ENCODE measurements at regions not wholly inside any gene's neighbourhood (a gene's known extent, or its start where the extent isn't known, plus 50 kb on each side); places are given as distances from the start of the nearest gene placed in this dataset.

- H3K36me3 Mint-ChIP-seq: no peaks in the 10 kb centered on the region
- H3K4me3 Mint-ChIP-seq: no peak overlapping the region
- no peak overlapping the region for H3K27ac Mint-ChIP-seq
- no peaks in the 10 kb centered on the region for H3K4me1 Mint-ChIP-seq
- H3K9me3 Mint-ChIP-seq: no peaks in the 10 kb centered on the region
- H3K27me3 Mint-ChIP-seq: peaks cover 15% of the 10 kb centered on the region
- no peak for DNase-seq
Observed at GRCh38 chr15:96270581-96271172, 59.8 kb upstream of the NR2F2 start.

DNA sequence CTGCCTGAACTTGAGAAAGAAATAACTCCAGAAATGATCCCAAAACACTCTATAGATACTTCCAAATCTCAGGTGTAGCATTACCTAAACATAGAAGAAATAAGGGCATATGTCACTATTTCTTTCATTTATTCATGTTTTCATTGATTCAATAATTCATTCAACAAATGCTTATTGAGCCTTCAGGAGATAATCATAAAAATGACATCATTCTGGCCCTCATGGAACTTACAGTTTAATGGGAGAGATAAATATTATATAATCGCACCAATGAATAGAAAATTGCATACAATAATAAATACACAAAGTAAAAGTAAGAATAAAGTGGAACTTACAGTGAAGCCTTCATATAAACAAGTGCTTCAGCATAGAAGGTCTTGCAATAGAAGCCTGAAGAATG is 58.1 kb upstream of the NR2F2 start:
- no peak for DNase-seq
- Mint-ChIP-seq H3K4me1 (no peaks in the 10 kb centered on the region), H3K36me3 (no peaks in the 10 kb centered on the region), H3K27me3 (peaks cover 16% of the 10 kb centered on the region), H3K27ac (no peak overlapping the region), H3K4me3 (no peak overlapping the region), H3K9me3 (no peaks in the 10 kb centered on the region)

GRCh38 chr15:96273317-96274086 is 57.0 kb upstream of the NR2F2 start:
- DNase-seq: peak; percentile 15
- Mint-ChIP-seq H3K9me3 (no peaks in the 10 kb centered on the region), H3K27ac (no peak overlapping the region), H3K36me3 (no peaks in the 10 kb centered on the region), H3K4me3 (no peak overlapping the region), H3K27me3 (peaks cover 16% of the 10 kb centered on the region), H3K4me1 (no peaks in the 10 kb centered on the region)

GRCh38 chr15:96274087-96274440 is 56.4 kb upstream of the NR2F2 start:
- no peaks in the 10 kb centered on the region for H3K36me3 Mint-ChIP-seq
- DNase-seq: no peak
- H3K4me3 Mint-ChIP-seq: no peak overlapping the region
- H3K4me1 Mint-ChIP-seq: no peaks in the 10 kb centered on the region
- H3K9me3 Mint-ChIP-seq: no peaks in the 10 kb centered on the region
- H3K27me3 Mint-ChIP-seq: peaks cover 13% of the 10 kb centered on the region
- no peak overlapping the region for H3K27ac Mint-ChIP-seq

DNA sequence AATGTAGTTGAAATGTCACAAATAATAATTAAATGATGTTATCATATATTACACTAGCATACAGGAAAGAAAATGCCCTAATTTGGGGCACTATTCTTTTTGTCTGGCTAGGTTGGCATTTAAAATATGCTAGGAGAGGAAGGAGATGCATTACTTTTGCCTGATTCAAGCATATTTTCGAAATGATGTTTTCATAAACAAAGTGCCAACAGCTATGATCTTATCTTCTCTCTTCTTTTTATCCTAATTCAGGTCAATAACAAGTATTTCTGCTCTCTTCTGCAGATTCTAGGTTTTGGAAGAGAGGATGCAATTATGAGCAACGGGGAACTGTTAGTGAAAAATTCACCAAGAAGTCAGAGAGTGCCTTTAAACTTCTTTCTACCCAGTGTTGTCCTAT is 55.8 kb upstream of the NR2F2 start:
- H3K9me3 Mint-ChIP-seq: no peaks in the 10 kb centered on the region
- H3K27ac Mint-ChIP-seq: no peak overlapping the region
- no peak overlapping the region for H3K4me3 Mint-ChIP-seq
- peaks cover 13% of the 10 kb centered on the region for H3K27me3 Mint-ChIP-seq
- H3K36me3 Mint-ChIP-seq: no peaks in the 10 kb centered on the region
- H3K4me1 Mint-ChIP-seq: no peaks in the 10 kb centered on the region
- no peak for DNase-seq

GRCh38 chr15:96276438-96277210 is 53.9 kb upstream of the NR2F2 start:
- peaks cover under 1% of the 10 kb centered on the region for H3K9me3 Mint-ChIP-seq
- no peaks in the 10 kb centered on the region for H3K4me1 Mint-ChIP-seq
- H3K27me3 Mint-ChIP-seq: peaks cover 8% of the 10 kb centered on the region
- H3K4me3 Mint-ChIP-seq: no peak overlapping the region
- no peak for DNase-seq
- H3K27ac Mint-ChIP-seq: no peak overlapping the region
- H3K36me3 Mint-ChIP-seq: no peaks in the 10 kb centered on the region
